Body of pancreas (tissue), 4 donors: ENCODE measurements at regions not wholly inside any gene's neighbourhood (a gene's known extent, or its start where the extent isn't known, plus 50 kb on each side); places are given as distances from the start of the nearest gene placed in this dataset.

Experiments
- CTCF ChIP-seq, 7 experiments: fragments of 450-650 bp in 4 of 7; fragments of 200-600 bp in 3 of 7; sonication (generic) in 3 of 7; IDR thresholded peaks; one replicate each; pipeline ENCODE4 v1.5.1; 2016 to 2019; ENCODE audit warnings: antibody characterized with exemption in 7 of 7
- POLR2A ChIP-seq, 3 donors: fragments of 450-650 bp; IDR thresholded peaks; one replicate each; pipeline ENCODE4 v1.6.1; 2016; ENCODE audit warnings: antibody characterized with exemption in 3 of 3, mild to moderate bottlenecking in 2 of 3

- TF ChIP-seq CTCF (IDR thresholded peaks at IDR 0.05) = no peak
- no peak for TF ChIP-seq POLR2A (IDR thresholded peaks at IDR 0.05)
Observed at GRCh38 chr12:38389614-38390013, 73.0 kb downstream of the ALG10B start.
